K562 (cell line): ENCODE measurements at regions not wholly inside any gene's neighbourhood (a gene's known extent, or its start where the extent isn't known, plus 50 kb on each side); places are given as distances from the start of the nearest gene placed in this dataset.
"Not testable (repeated sequence)": the region's sequence is repeated elsewhere in the genome, so short reads cannot be mapped to it uniquely, and the experiment has no call there.

Experiments used
- ATAC-seq: fragments of 200-7000 bp; cut with Tn5 transposase; 3 replicates; pipeline ENCODE4 v1.9.1; 2020; ENCODE audit warnings: moderate library complexity
- BruUV-seq: library from RNA; stranded (reverse); fragments of 400-500 nt; replicated peaks from 2 replicates; lab custom pipeline; 2021; lab: Mats Ljungman, UMichigan
- CTCF ChIA-PET: fragments of 300-600 bp; formaldehyde crosslinking; extraction: SDS; loops from one replicate; lab custom pipeline; 2021; ENCODE audit warnings: low intra/inter-chr PET ratio; lab: Yijun Ruan, JAX
- POLR2A ChIA-PET: fragments of 300-600, 350-650 bp; sonication (Branson Sonifier 250); formaldehyde crosslinking; extraction: SDS; loops from one replicate; lab custom pipeline; 2021; ENCODE audit warnings: antibody characterized with exemption, inconsistent platforms; lab: Yijun Ruan, JAX
- DNase-seq, 4 experiments: peaks; one replicate each; pipeline versions ENCODE4 v3.0.0 to v3.0.0-alpha.2; 2011 to 2018; ENCODE audit warnings: low spot score in 3 of 4, mixed read lengths in 3 of 4; ENCODE audit errors: extremely low read depth in 1 of 4
- FAIRE-seq: peaks from 2 replicates; lab custom pipeline; 2011; peaks lifted over from hg19 to GRCh38; lab: Jason Lieb, UNC
- H2AFZ ChIP-seq: 2 replicates; pipeline ENCODE4 v1.6.0; 2011; ENCODE audit warnings: low read depth, low read length, control low read depth, inconsistent platforms
- H3K27ac ChIP-seq: fragments of 200-600 bp; 3 replicates; pipeline ENCODE4 v1.8.0; 2011; ENCODE audit warnings: low read depth, mild to moderate bottlenecking, control low read depth, inconsistent platforms, low read length, moderate library complexity, mixed read lengths; ENCODE audit errors: extremely low read depth
- H3K27me3 ChIP-seq, 2 experiments: fragments of 300-600 bp in 1 of 2; 2 replicates in 1 of 2; 3 replicates in 1 of 2; pipeline versions ENCODE4 v1.6.0 to v1.8.0; 2011; ENCODE audit warnings: inconsistent platforms in 2 of 2, low read length in 2 of 2, mild to moderate bottlenecking in 1 of 2, mixed read lengths in 1 of 2, moderate library complexity in 1 of 2; ENCODE audit not compliant: control insufficient read depth in 2 of 2, insufficient read depth in 2 of 2
- H3K36me3 ChIP-seq: fragments of 300-600 bp; 3 replicates; pipeline ENCODE4 v1.8.0; 2011; ENCODE audit warnings: mild to moderate bottlenecking, low read length, inconsistent platforms; ENCODE audit not compliant: control insufficient read depth, insufficient read depth
- H3K4me1 ChIP-seq, 2 experiments: fragments of 200-600 bp in 1 of 2; replicated peaks in 1 of 2; 2 replicates in 1 of 2; 3 replicates in 1 of 2; pipeline versions ENCODE4 v1.5.1 to v1.8.0; 2011; ENCODE audit warnings: inconsistent platforms in 2 of 2, low read length in 2 of 2, mild to moderate bottlenecking in 1 of 2, mixed read lengths in 1 of 2, moderate library complexity in 1 of 2; ENCODE audit not compliant: control insufficient read depth in 2 of 2, insufficient read depth in 2 of 2
- H3K4me2 ChIP-seq: 2 replicates; pipeline ENCODE4 v1.6.1; 2011; ENCODE audit warnings: low read length, control low read depth, inconsistent platforms, mixed read lengths; ENCODE audit not compliant: insufficient read depth
- H3K4me3 ChIP-seq: fragments of 200-600 bp; sonication (generic), shearing (Covaris generic); 2 replicates; pipeline ENCODE4 v1.5.1; 2016; ENCODE audit warnings: control low read depth, inconsistent platforms
- H3K79me2 ChIP-seq: fragments of 200-600 bp; 3 replicates; pipeline ENCODE4 v1.8.0; 2011; ENCODE audit warnings: low read length, inconsistent platforms; ENCODE audit not compliant: control insufficient read depth, insufficient read depth
- H3K9ac ChIP-seq, 2 experiments: 2 replicates each; pipeline versions ENCODE4 v1.6.0 to v1.6.1; 2011; ENCODE audit warnings: low read depth in 2 of 2, low read length in 2 of 2, control low read depth in 1 of 2, inconsistent platforms in 1 of 2, mild to moderate bottlenecking in 1 of 2, mixed read lengths in 1 of 2; ENCODE audit not compliant: insufficient read depth in 1 of 2
- H3K9me1 ChIP-seq: one replicate; pipeline ENCODE4 v1.6.0; 2011; ENCODE audit warnings: inconsistent platforms, mild to moderate bottlenecking, low read length, moderate library complexity; ENCODE audit not compliant: control insufficient read depth, insufficient read depth
- H3K9me3 ChIP-seq: replicated peaks from 2 replicates; pipeline ENCODE4 v1.5.1; 2011; ENCODE audit warnings: low read depth, low read length, inconsistent platforms; ENCODE audit not compliant: control insufficient read depth, insufficient read depth
- H4K20me1 ChIP-seq: replicated peaks from 2 replicates; pipeline ENCODE4 v1.6.1; 2011; ENCODE audit warnings: low read length, inconsistent platforms, mixed read lengths; ENCODE audit not compliant: control insufficient read depth, insufficient read depth
- ATF1 ChIP-seq, 2 experiments: fragments of 450-650 bp in 1 of 2; IDR thresholded peaks; 2 replicates each; pipeline ENCODE4 v1.6.1; 2016; ENCODE audit warnings: missing compliant biosample characterization in 1 of 2, missing genetic modification characterization in 1 of 2
- EP400 ChIP-seq: fragments of 450-650 bp; IDR thresholded peaks from 2 replicates; pipeline ENCODE4 v1.6.1; 2017; ENCODE audit warnings: antibody characterized with exemption, mild to moderate bottlenecking, moderate library complexity
- MTA3 ChIP-seq: fragments of 450-650 bp; formaldehyde crosslinking; IDR thresholded peaks from 2 replicates; pipeline ENCODE4 v1.6.1; 2017; ENCODE audit warnings: mild to moderate bottlenecking, borderline replicate concordance
- NCOR1 ChIP-seq: fragments of 450-650 bp; IDR thresholded peaks from 2 replicates; pipeline ENCODE4 v1.6.1; 2016; ENCODE audit warnings: mild to moderate bottlenecking, moderate library complexity
- NFRKB ChIP-seq: fragments of 450-650 bp; IDR thresholded peaks from 2 replicates; pipeline ENCODE4 v1.6.1; 2016; ENCODE audit warnings: low read depth
- POLR2A ChIP-seq: fragments of 450-650 bp; conservative IDR thresholded peaks from 2 replicates; pipeline ENCODE4 v1.6.1; 2016
- WGBS: fragments of 100-300 bp; shearing (Covaris generic); methylation state at CpG from one replicate; pipeline ENCODE4 v1.1.6; 2016; ENCODE audit warnings: low coverage, mixed read lengths; ENCODE audit not compliant: insufficient coverage; ENCODE audit errors: missing lambda C conversion rate; 5-methylcytosine and 5-hydroxymethylcytosine counted together
- in situ Hi-C: fragments of 300-500 bp; cut with MboI; formaldehyde crosslinking; loops from 4 replicates; pipeline ENCODE4 v1.15.0; 2018; ENCODE audit warnings: inconsistent platforms, mixed read lengths
- intact Hi-C: fragments of 100-400 bp; cut with micrococcal nuclease; formaldehyde crosslinking; loops from 2 replicates; pipeline ENCODE4 v1.14.2; 2022

- TF ChIP-seq ATF1 (CRISPR knock-in tag; IDR thresholded peaks at IDR 0.05) = not testable (repeated sequence)
- TF ChIP-seq ATF1 (tag; IDR thresholded peaks at IDR 0.05) = 0 out of 2 replicates have a peak, but pooled peaks have one; percentile 11
- 0 out of 2 replicates have a peak, but pooled peaks have one; percentile 16 for TF ChIP-seq NCOR1
- peak; percentile 27; the same call in 1 of the 2 replicates for TF ChIP-seq MTA3
- peak; percentile 77 for TF ChIP-seq NFRKB
- peak; percentile 40; the same call in 1 of the 2 replicates for TF ChIP-seq POLR2A
- TF ChIP-seq EP400 = peak; percentile 54
Observed at GRCh38 chr4:15174168-15174567, 171.9 kb downstream of the CPEB2 start (continued).

DNA sequence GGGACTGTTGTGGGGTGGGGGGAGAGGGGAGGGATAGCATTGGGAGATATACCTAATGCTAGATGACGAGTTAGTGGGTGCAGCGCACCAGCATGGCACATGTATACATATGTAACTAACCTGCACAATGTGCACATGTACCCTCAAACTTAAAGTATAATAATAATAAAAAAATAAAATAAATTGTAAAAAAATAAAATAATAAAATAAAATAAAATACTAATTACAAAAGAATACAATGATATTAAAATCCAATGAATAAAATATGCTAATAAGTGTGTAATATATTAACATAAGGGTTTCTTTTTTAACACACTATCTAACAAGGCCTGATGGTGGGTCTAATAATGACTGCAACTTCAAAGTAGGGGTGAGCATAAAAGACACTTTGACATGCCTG, 177.6 kb downstream of the CPEB2 start:
- in situ Hi-C loops, ATAC-seq, intact Hi-C loops: not testable (repeated sequence)

More for the DNA sequence above, 177.6 kb downstream of the CPEB2 start:
- H3K27ac ChIP-seq, H3K9me1 ChIP-seq, H3K79me2 ChIP-seq, H3K4me3 ChIP-seq, FAIRE-seq, H3K4me1 ChIP-seq, H3K36me3 ChIP-seq, BruUV-seq, H3K9me3 ChIP-seq, H3K4me2 ChIP-seq, DNase-seq, H2AFZ ChIP-seq, H3K9ac ChIP-seq, CTCF ChIA-PET, H4K20me1 ChIP-seq, H3K27me3 ChIP-seq, POLR2A ChIA-PET: not testable (repeated sequence)
- no CpG with 5 or more reads among the region's 2 CpGs for WGBS
